SH-SY5Y (cell line): ENCODE measurements at regions not wholly inside any gene's neighbourhood (a gene's known extent, or its start where the extent isn't known, plus 50 kb on each side); places are given as distances from the start of the nearest gene placed in this dataset.

Experiments
- GATA2 ChIP-seq: IDR thresholded peaks from 2 replicates; pipeline ENCODE4 v1.6.1; 2011; ENCODE audit warnings: mild to moderate bottlenecking, low read depth, low read length
- GATA3 ChIP-seq: IDR thresholded peaks from 2 replicates; pipeline ENCODE4 v1.6.1; 2011; ENCODE audit warnings: low read depth, mild to moderate bottlenecking, low read length, moderate library complexity

DNA sequence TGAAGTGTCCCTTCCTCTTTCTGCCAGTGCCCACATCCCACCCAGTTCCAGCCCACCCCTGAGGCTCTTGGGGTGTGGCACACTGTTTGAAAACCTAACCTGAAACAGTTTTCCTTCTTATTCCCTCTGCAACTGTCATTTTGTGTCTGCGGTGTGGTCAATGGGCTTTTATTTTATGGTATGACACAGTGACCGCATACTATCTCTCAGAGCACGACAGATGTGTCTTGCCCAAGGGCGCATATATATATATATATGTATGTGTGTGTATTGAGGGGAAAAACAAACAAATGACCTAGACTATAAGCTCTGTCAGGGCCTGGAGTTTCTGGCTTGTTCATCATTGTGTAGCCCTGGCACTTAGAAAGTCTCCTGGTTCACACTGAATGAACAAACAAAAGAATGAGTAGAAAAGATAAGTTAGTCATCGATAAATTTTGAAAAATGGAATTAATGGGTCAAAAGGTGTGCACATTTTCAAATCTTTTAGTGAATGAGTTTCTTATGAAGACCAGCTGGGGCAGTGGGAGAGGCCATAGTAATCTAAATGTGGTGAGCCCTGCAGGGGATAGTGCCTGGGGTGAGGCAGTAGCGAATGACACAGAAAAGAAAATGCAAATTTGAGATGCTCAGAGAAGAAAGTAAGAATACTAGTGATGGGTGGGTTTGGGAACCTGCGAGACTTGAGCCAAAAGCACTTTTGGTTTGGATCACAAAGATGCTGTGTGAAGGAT is 198.4 kb downstream of the SNX10 start:
- no peak for TF ChIP-seq GATA3
- no peak for TF ChIP-seq GATA2
